Breast epithelium (tissue), 4 donors: ENCODE measurements at regions not wholly inside any gene's neighbourhood (a gene's known extent, or its start where the extent isn't known, plus 50 kb on each side); places are given as distances from the start of the nearest gene placed in this dataset.

Experiments
- DNase-seq, 2 donors: peaks; one replicate each; pipeline ENCODE4 v3.0.0-alpha.2; 2019; ENCODE audit warnings: low spot score in 2 of 2
- H3K27ac ChIP-seq, 2 donors: fragments of 200-600 bp; sonication (generic) in 1 of 2; one replicate each; pipeline ENCODE4 v1.5.1; 2016 to 2019; ENCODE audit warnings: mild to moderate bottlenecking in 1 of 2
- H3K27me3 ChIP-seq, 2 donors: fragments of 200-600 bp; sonication (generic) in 1 of 2; one replicate each; pipeline versions ENCODE4 v1.5.1 to v1.6.0; 2017 to 2019; ENCODE audit warnings: control low read depth in 1 of 2, mild to moderate bottlenecking in 1 of 2
- H3K36me3 ChIP-seq: fragments of 200-600 bp; one replicate; pipeline ENCODE4 v1.5.1; 2019
- H3K4me1 ChIP-seq, 2 donors: fragments of 200-600 bp; sonication (generic); one replicate each; pipeline ENCODE4 v1.5.1; 2016 to 2019; ENCODE audit warnings: control low read depth in 1 of 2
- H3K4me3 ChIP-seq, 3 donors: fragments of 200-600 bp; sonication (generic); 1 replicate in 2 of 3; 2 replicates in 1 of 3; pipeline ENCODE4 v1.5.1; 2016 to 2019; ENCODE audit warnings: mild to moderate bottlenecking in 3 of 3, moderate library complexity in 2 of 3
- H3K9me3 ChIP-seq, 2 donors: fragments of 200-600 bp; sonication (generic) in 1 of 2; one replicate each; pipeline ENCODE4 v1.5.1; 2016 to 2019; ENCODE audit warnings: control low read depth in 1 of 2
- POLR2A ChIP-seq: fragments of 450-650 bp; IDR thresholded peaks from one replicate; pipeline ENCODE4 v1.6.1; 2016; ENCODE audit warnings: antibody characterized with exemption, mild to moderate bottlenecking, moderate library complexity
- POLR2AphosphoS5 ChIP-seq, 3 donors: sonication (generic); formaldehyde crosslinking; IDR thresholded peaks; one replicate each; pipeline ENCODE4 v1.6.1; 2017; ENCODE audit warnings: antibody characterized with exemption in 3 of 3
- intact Hi-C: fragments of 100-400 bp; cut with DNase I; formaldehyde crosslinking; loops from one replicate; pipeline ENCODE4 v1.15.1; 2023; ENCODE audit warnings: low total_unique reads
- TF ChIP-seq, protein P1 (sequence below), 3 donors: fragments of 450-650 bp; IDR thresholded peaks; one replicate each; pipeline ENCODE4 v1.5.1; 2016 to 2017; ENCODE audit warnings: antibody characterized with exemption in 3 of 3, mild to moderate bottlenecking in 3 of 3, moderate library complexity in 3 of 3

GRCh38 chr18:59839246-59839645 is 60.5 kb upstream of the PMAIP1 start:
- H3K27ac ChIP-seq: no peak overlapping the region
- H3K9me3 ChIP-seq: no peaks in the 10 kb centered on the region
- DNase-seq: no peak
- H3K36me3 ChIP-seq: no peaks in the 10 kb centered on the region
- H3K4me3 ChIP-seq: no peak overlapping the region
- no peaks in the 10 kb centered on the region for H3K4me1 ChIP-seq
- intact Hi-C loops: no loop called here
- TF ChIP-seq POLR2AphosphoS5 (IDR thresholded peaks at IDR 0.05) (no peak), POLR2A (no peak)
- TF ChIP-seq, protein P1, sequence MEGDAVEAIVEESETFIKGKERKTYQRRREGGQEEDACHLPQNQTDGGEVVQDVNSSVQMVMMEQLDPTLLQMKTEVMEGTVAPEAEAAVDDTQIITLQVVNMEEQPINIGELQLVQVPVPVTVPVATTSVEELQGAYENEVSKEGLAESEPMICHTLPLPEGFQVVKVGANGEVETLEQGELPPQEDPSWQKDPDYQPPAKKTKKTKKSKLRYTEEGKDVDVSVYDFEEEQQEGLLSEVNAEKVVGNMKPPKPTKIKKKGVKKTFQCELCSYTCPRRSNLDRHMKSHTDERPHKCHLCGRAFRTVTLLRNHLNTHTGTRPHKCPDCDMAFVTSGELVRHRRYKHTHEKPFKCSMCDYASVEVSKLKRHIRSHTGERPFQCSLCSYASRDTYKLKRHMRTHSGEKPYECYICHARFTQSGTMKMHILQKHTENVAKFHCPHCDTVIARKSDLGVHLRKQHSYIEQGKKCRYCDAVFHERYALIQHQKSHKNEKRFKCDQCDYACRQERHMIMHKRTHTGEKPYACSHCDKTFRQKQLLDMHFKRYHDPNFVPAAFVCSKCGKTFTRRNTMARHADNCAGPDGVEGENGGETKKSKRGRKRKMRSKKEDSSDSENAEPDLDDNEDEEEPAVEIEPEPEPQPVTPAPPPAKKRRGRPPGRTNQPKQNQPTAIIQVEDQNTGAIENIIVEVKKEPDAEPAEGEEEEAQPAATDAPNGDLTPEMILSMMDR (IDR thresholded peaks at IDR 0.05): no peak
- H3K27me3 ChIP-seq: no peaks in the 10 kb centered on the region

DNA sequence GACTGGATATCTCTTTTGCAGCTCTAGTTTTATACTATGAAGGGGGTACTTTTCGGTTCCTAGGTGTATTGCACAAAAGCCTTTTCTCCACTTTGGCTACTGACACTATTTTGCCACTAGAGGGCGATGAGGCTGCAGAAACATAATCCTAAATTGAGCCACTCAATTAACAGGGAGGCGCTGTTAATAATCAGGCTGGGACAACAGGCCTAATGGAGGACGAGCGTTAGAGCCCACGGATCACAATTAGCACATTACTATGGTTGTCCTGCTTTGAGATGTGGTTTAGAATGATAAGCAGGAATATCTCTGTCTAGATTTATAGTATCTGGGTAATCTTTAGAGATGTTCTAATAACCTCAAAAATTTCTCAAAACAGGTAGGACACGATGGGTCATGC is 62.2 kb upstream of the PMAIP1 start:
- Histone ChIP-seq H3K36me3 (no peaks in the 10 kb centered on the region), H3K4me1 (no peaks in the 10 kb centered on the region), H3K27me3 (no peaks in the 10 kb centered on the region), H3K9me3 (no peaks in the 10 kb centered on the region), H3K27ac (no peak overlapping the region), H3K4me3 (no peak overlapping the region)
- intact Hi-C loops: no loop called here
- DNase-seq: no peak
- TF ChIP-seq POLR2A: no peak
- TF ChIP-seq, protein P1 (IDR thresholded peaks at IDR 0.05): peak; percentile 59 to 71 (median 70)
- TF ChIP-seq POLR2AphosphoS5 (IDR thresholded peaks at IDR 0.05): no peak

DNA sequence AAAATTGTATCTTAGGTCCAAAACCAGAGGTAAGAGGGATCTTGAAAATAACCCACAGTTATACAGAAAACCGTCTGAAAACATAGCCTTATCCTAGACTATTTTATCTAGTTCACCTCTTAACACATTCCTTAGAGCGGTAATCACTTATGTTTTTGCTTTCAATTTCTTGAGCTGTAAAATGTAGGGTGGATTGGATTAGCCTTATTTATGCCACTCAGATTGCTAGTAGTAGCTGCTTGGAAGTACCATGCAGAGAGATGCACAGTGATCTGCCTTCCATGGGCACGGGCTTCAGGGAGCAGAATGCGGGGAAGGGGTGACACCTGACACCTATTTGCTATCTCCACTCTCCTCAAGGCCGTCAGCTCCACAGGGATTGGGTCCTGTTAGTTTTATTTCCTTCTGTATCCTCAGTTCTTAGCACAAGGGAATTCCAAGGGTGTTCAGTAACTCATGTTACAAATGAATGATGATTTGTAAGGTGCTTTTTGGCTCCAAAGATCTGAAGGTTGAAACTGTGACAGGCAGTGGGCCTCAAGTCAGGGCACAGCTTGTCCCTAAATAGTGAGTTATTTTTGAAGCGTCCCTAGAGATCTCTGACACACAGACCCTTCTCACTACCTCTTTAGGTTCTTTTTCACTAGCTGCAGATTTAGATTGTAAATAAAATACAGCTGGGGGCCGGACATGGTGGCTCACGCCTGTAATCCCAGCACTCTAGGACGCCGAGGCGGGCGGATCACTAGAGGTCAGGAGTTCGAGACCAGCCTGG is 64.0 kb upstream of the PMAIP1 start:
- Histone ChIP-seq H3K9me3 (no peaks in the 10 kb centered on the region), H3K27ac (no peak overlapping the region), H3K27me3 (no peaks in the 10 kb centered on the region), H3K36me3 (no peaks in the 10 kb centered on the region), H3K4me1 (no peaks in the 10 kb centered on the region), H3K4me3 (no peak overlapping the region)
- intact Hi-C loops: no loop called here
- no peak for DNase-seq
- TF ChIP-seq POLR2A (no peak), POLR2AphosphoS5 (IDR thresholded peaks at IDR 0.05) (no peak)
- TF ChIP-seq, protein P1 (IDR thresholded peaks at IDR 0.05): no peak

- DNase-seq: no peak
- intact Hi-C loops: no loop called here
- Histone ChIP-seq H3K27me3 (no peaks in the 10 kb centered on the region), H3K27ac (no peak overlapping the region), H3K36me3 (no peaks in the 10 kb centered on the region), H3K4me1 (no peaks in the 10 kb centered on the region), H3K9me3 (no peaks in the 10 kb centered on the region), H3K4me3 (no peak overlapping the region)
- TF ChIP-seq POLR2AphosphoS5 (IDR thresholded peaks at IDR 0.05) (no peak), POLR2A (no peak)
- TF ChIP-seq, protein P1 (IDR thresholded peaks at IDR 0.05): no peak
Observed at GRCh38 chr18:59834267-59834666, 65.5 kb upstream of the PMAIP1 start.

GRCh38 chr18:59833785-59834184 is 66.0 kb upstream of the PMAIP1 start:
- H3K9me3 ChIP-seq: no peaks in the 10 kb centered on the region
- H3K36me3 ChIP-seq: no peaks in the 10 kb centered on the region
- no peaks in the 10 kb centered on the region for H3K27me3 ChIP-seq
- intact Hi-C loops: no loop called here
- TF ChIP-seq POLR2AphosphoS5 (IDR thresholded peaks at IDR 0.05) (no peak), POLR2A (no peak)
- TF ChIP-seq, protein P1 (IDR thresholded peaks at IDR 0.05): no peak
- no peak for DNase-seq
- H3K27ac ChIP-seq: no peak overlapping the region
- no peak overlapping the region for H3K4me3 ChIP-seq
- no peaks in the 10 kb centered on the region for H3K4me1 ChIP-seq
